MCF 10A (cell line): ENCODE measurements at regions not wholly inside any gene's neighbourhood (a gene's known extent, or its start where the extent isn't known, plus 50 kb on each side); places are given as distances from the start of the nearest gene placed in this dataset.

ENCODE experiments used
- BruUV-seq: library from RNA; stranded (reverse); fragments of 400-500 nt; replicated peaks from 2 replicates; lab custom pipeline; 2021; lab: Mats Ljungman, UMichigan
- CTCF ChIA-PET: fragments of 300-600 bp; sonication (Branson Sonifier 250); formaldehyde crosslinking; extraction: SDS; loops from one replicate; lab custom pipeline; 2021; ENCODE audit warnings: antibody characterized with exemption, inconsistent platforms; lab: Yijun Ruan, JAX
- POLR2A ChIA-PET: fragments of 300-600, 350-650 bp; sonication (Branson Sonifier 250); formaldehyde crosslinking; extraction: SDS; loops from one replicate; lab custom pipeline; 2020; ENCODE audit warnings: antibody characterized with exemption, inconsistent platforms; lab: Yijun Ruan, JAX
- DNase-seq: peaks from one replicate; pipeline ENCODE4 v3.0.0-alpha.2; 2018; ENCODE audit not compliant: unreplicated experiment
- H3K27ac Mint-ChIP-seq: one replicate; pipeline ENCODE4 v1.8.0; 2022; ENCODE audit warnings: mild to moderate bottlenecking, low read depth, mixed read lengths; ENCODE audit not compliant: unreplicated experiment
- H3K27me3 Mint-ChIP-seq: one replicate; pipeline ENCODE4 v1.8.0; 2022; ENCODE audit warnings: mixed read lengths; ENCODE audit not compliant: insufficient read depth, unreplicated experiment
- H3K36me3 Mint-ChIP-seq: one replicate; pipeline ENCODE4 v1.8.0; 2022; ENCODE audit warnings: mild to moderate bottlenecking, moderate library complexity, mixed read lengths; ENCODE audit not compliant: insufficient read depth, unreplicated experiment
- H3K4me1 Mint-ChIP-seq: one replicate; pipeline ENCODE4 v1.8.0; 2022; ENCODE audit warnings: mixed read lengths; ENCODE audit not compliant: insufficient read depth, unreplicated experiment
- H3K4me3 Mint-ChIP-seq: one replicate; pipeline ENCODE4 v1.8.0; 2022; ENCODE audit warnings: mild to moderate bottlenecking, moderate library complexity, mixed read lengths; ENCODE audit not compliant: unreplicated experiment
- H3K9me3 Mint-ChIP-seq: one replicate; pipeline ENCODE4 v1.8.0; 2022; ENCODE audit warnings: mixed read lengths; ENCODE audit not compliant: unreplicated experiment
- CTCF ChIP-seq: fragments of 200-600 bp; IDR thresholded peaks from one replicate; pipeline ENCODE4 v1.8.0; 2022; ENCODE audit warnings: antibody characterized with exemption, mild to moderate bottlenecking; ENCODE audit not compliant: unreplicated experiment
- intact Hi-C: fragments of 100-400 bp; cut with micrococcal nuclease; formaldehyde crosslinking; loops from 2 replicates; pipeline ENCODE4 v1.14.1; 2022

- Mint-ChIP-seq H3K36me3 (no peaks in the 10 kb centered on the region), H3K4me1 (no peaks in the 10 kb centered on the region), H3K4me3 (no peak overlapping the region), H3K27me3 (no peaks in the 10 kb centered on the region), H3K27ac (no peak overlapping the region), H3K9me3 (no peaks in the 10 kb centered on the region)
- ChIA-PET CTCF (no interaction called here), POLR2A (no interaction called here)
- DNase-seq, result no peak
- BruUV-seq, result no TSS peak
- intact Hi-C loops, result no loop called here
- no peak for TF ChIP-seq CTCF
These were observed 1433.2 kb downstream of the LRFN5 start for GRCh38 chr14:43039881-43040280.

DNA sequence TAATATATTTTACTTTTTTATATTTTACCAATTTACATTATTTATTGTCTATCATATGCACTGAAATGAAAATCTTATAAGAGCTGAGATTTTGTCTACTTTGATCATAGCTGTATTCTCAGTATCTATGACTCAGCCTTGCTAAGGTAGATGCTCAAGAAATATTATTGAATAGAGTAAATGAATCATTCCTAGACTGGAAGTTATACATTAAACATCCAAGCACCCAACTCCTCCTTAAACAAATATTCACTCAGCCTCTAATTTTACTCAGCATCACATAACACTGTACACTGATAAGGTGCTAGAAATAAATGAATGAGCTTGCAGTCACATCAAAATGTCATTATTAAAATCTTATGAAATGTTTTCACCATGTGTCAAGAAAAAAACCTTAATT, 1424.9 kb downstream of the LRFN5 start:
- no TSS peak for BruUV-seq
- POLR2A ChIA-PET, result no interaction called here
- Mint-ChIP-seq H3K36me3 (no peaks in the 10 kb centered on the region), H3K9me3 (no peaks in the 10 kb centered on the region), H3K27ac (no peak overlapping the region), H3K4me1 (no peaks in the 10 kb centered on the region), H3K4me3 (no peak overlapping the region), H3K27me3 (no peaks in the 10 kb centered on the region)
- intact Hi-C loops, result no loop called here
- no peak for TF ChIP-seq CTCF
- CTCF ChIA-PET, result no interaction called here
- no peak for DNase-seq

DNA sequence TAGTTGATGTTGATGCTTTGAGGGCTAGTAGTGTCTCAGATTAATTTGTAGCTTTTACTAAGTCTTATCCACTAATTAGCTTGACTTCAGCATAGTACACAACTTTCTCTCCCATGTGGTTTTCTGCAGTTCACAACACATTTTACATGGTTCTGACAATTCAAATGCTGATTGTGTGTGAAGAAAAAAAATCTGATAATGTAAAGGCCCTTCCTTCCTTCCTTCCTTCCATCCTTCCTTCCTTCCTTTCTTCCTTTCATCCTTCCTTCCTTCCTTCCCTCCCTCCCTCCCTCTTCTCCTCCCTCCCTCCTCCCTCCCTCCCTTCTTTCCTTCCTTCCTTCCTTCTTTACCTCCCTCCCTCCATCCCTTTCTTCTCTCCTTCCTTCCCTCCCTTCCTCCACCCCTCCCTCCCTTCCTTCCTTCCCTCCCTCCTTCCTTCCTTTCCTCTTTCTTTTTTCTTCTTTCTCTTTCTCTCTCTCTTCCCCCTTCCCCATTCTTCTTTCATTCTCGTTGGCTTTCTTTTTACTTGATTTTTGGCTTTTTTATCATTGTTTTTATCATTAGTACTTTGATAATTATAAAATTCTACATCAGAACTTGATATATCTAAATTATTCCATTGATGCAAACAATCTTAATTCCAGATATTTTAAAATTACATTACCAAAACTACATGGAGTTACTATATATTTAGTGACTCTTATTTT, 1415.6 kb downstream of the LRFN5 start:
- intact Hi-C loops, result no loop called here
- no peak overlapping the region for H3K27ac Mint-ChIP-seq
- POLR2A ChIA-PET, result no interaction called here
- H3K27me3 Mint-ChIP-seq, result no peaks in the 10 kb centered on the region
- BruUV-seq, result no TSS peak
- H3K4me3 Mint-ChIP-seq, result no peak overlapping the region
- TF ChIP-seq CTCF, result no peak
- CTCF ChIA-PET, result no interaction called here
- H3K9me3 Mint-ChIP-seq, result peaks cover 18% of the 10 kb centered on the region
- H3K4me1 Mint-ChIP-seq, result no peaks in the 10 kb centered on the region
- no peak for DNase-seq
- H3K36me3 Mint-ChIP-seq, result no peaks in the 10 kb centered on the region

DNA sequence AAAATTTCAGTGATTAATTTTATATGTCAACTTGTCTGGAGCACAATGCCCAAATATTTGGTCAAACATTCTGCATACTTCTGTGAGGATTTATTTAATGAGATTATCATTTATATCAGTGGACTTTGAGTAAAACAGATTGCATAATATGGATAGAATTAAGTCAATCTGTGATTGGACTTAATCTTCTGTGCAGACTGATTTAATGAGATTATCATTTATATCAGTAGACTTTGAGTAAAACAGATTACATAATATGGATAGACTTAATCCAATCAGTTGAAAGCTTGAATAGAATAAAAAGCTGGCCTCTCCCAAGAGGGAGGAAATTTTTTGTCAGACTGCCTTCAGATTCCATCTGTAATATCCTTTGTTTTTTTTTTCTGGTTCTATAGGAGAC, 1413.2 kb downstream of the LRFN5 start:
- no peaks in the 10 kb centered on the region for H3K36me3 Mint-ChIP-seq
- no TSS peak for BruUV-seq
- H3K9me3 Mint-ChIP-seq, result peaks cover 18% of the 10 kb centered on the region
- no peak for DNase-seq
- TF ChIP-seq CTCF, result no peak
- intact Hi-C loops, result no loop called here
- ChIA-PET CTCF (no interaction called here), POLR2A (interaction anchor here (0.6 kb wide), 1 partner anchor 61 kb away, joined by 3 read pairs; no protein-coding TSS in a partner anchor)
- H3K4me3 Mint-ChIP-seq, result no peak overlapping the region
- H3K4me1 Mint-ChIP-seq, result no peaks in the 10 kb centered on the region
- H3K27ac Mint-ChIP-seq, result no peak overlapping the region
- no peaks in the 10 kb centered on the region for H3K27me3 Mint-ChIP-seq
